H1 (cell line): ENCODE measurements at regions not wholly inside any gene's neighbourhood (a gene's known extent, or its start where the extent isn't known, plus 50 kb on each side); places are given as distances from the start of the nearest gene placed in this dataset.

Experiments
- CTCF ChIA-PET: fragments of 300-600 bp; sonication (Branson Sonifier 250); formaldehyde crosslinking; loops from one replicate; lab custom pipeline; 2021; ENCODE audit not compliant: partially characterized antibody; lab: Charles Lee
- POLR2A ChIA-PET: fragments of 300-600 bp; sonication (Branson Sonifier 250); formaldehyde crosslinking; loops from one replicate; lab custom pipeline; 2021; ENCODE audit warnings: inconsistent platforms; ENCODE audit not compliant: partially characterized antibody; lab: Charles Lee
- DNase-seq, 2 experiments: peaks; one replicate each; pipeline versions ENCODE4 v3.0.0 to v3.0.0-alpha.2; 2010 to 2022; ENCODE audit warnings: low spot score in 2 of 2, low read depth in 1 of 2, mixed read lengths in 1 of 2
- FAIRE-seq: peaks from 2 replicates; lab custom pipeline; 2011; peaks lifted over from hg19 to GRCh38; lab: Jason Lieb, UNC
- H2AFZ ChIP-seq: 2 replicates; pipeline ENCODE4 v1.8.1; 2012; ENCODE audit warnings: low read length, inconsistent platforms
- H2AK5ac ChIP-seq: 2 replicates; pipeline ENCODE4 v1.6.1; 2013; ENCODE audit warnings: low read depth, low read length
- H2BK120ac ChIP-seq: replicated peaks from 2 replicates; pipeline ENCODE3; 2013; ENCODE audit warnings: low read depth, low read length, inconsistent platforms
- H2BK12ac ChIP-seq: 2 replicates; pipeline ENCODE4 v1.6.1; 2013; ENCODE audit warnings: low read depth, low read length
- H2BK15ac ChIP-seq: 2 replicates; pipeline ENCODE4 v1.6.1; 2013; ENCODE audit warnings: low read length
- H2BK20ac ChIP-seq: 2 replicates; pipeline ENCODE4 v1.6.1; 2013; ENCODE audit warnings: low read length
- H2BK5ac ChIP-seq: 2 replicates; pipeline ENCODE4 v1.6.1; 2013; ENCODE audit warnings: low read depth, low read length
- H3K14ac ChIP-seq: 2 replicates; pipeline ENCODE4 v1.6.1; 2013; ENCODE audit warnings: inconsistent platforms; ENCODE audit not compliant: insufficient read length
- H3K18ac ChIP-seq: 2 replicates; pipeline ENCODE4 v1.6.1; 2013; ENCODE audit warnings: low read length; ENCODE audit errors: extremely low read depth
- H3K23ac ChIP-seq: 2 replicates; pipeline ENCODE4 v1.6.1; 2013; ENCODE audit warnings: inconsistent platforms; ENCODE audit not compliant: insufficient read length
- H3K23me2 ChIP-seq: 2 replicates; pipeline ENCODE4 v1.6.1; 2013; ENCODE audit warnings: low read depth, low read length
- H3K27ac ChIP-seq: 2 replicates; pipeline ENCODE4 v1.6.1; 2011; ENCODE audit warnings: low read depth, low read length, inconsistent platforms
- H3K27me3 ChIP-seq, 4 experiments: replicated peaks in 1 of 4; 1 replicate in 1 of 4; 2 replicates in 3 of 4; pipeline versions ENCODE4 v1.6.1 to v1.8.1; 2011 to 2013; ENCODE audit warnings: low read length in 3 of 4, mild to moderate bottlenecking in 3 of 4, inconsistent platforms in 2 of 4, mixed read lengths in 2 of 4, moderate library complexity in 1 of 4; ENCODE audit not compliant: control insufficient read depth in 3 of 4, insufficient read depth in 3 of 4; ENCODE audit errors: extremely low read depth in 1 of 4
- H3K36me3 ChIP-seq, 4 experiments: 2 replicates each; pipeline versions ENCODE4 v1.6.1 to v1.8.1; 2011 to 2013; ENCODE audit warnings: mild to moderate bottlenecking in 4 of 4, low read length in 3 of 4, moderate library complexity in 2 of 4, control low read depth in 1 of 4, inconsistent platforms in 1 of 4; ENCODE audit not compliant: insufficient read depth in 4 of 4, control insufficient read depth in 2 of 4
- H3K4ac ChIP-seq: replicated peaks from 2 replicates; pipeline ENCODE3; 2013; ENCODE audit warnings: low read length, low read depth, mixed read lengths, inconsistent platforms; ENCODE audit not compliant: insufficient read length
- H3K4me1 ChIP-seq, 4 experiments: replicated peaks in 1 of 4; 1 replicate in 1 of 4; 2 replicates in 3 of 4; pipeline versions ENCODE4 v1.6.1 to v1.8.1; 2011 to 2013; ENCODE audit warnings: low read length in 3 of 4, inconsistent platforms in 2 of 4, mixed read lengths in 1 of 4; ENCODE audit not compliant: insufficient read depth in 4 of 4, control insufficient read depth in 3 of 4
- H3K4me2 ChIP-seq, 2 experiments: 2 replicates each; pipeline versions ENCODE4 v1.6.1 to v1.8.1; 2011 to 2013; ENCODE audit warnings: low read depth in 2 of 2, low read length in 2 of 2, control low read depth in 1 of 2, inconsistent platforms in 1 of 2, mild to moderate bottlenecking in 1 of 2; ENCODE audit not compliant: insufficient read depth in 1 of 2
- H3K4me3 ChIP-seq, 4 experiments: fragments of 200-600, 300-600 bp in 1 of 4; sonication (generic), shearing (Covaris generic), sonication (Bioruptor Twin) in 1 of 4; 2 replicates each; pipeline versions ENCODE4 v1.5.1 to v1.8.1; 2011 to 2016; ENCODE audit warnings: low read length in 4 of 4, low read depth in 3 of 4, control low read depth in 2 of 4, inconsistent platforms in 2 of 4, mild to moderate bottlenecking in 2 of 4, mixed read lengths in 1 of 4, moderate library complexity in 1 of 4; ENCODE audit not compliant: insufficient read depth in 2 of 4; ENCODE audit errors: extremely low read depth in 1 of 4
- H3K56ac ChIP-seq: replicated peaks from 2 replicates; pipeline ENCODE3; 2013; ENCODE audit warnings: low read depth, mild to moderate bottlenecking, mixed read lengths, low read length, inconsistent platforms; ENCODE audit not compliant: insufficient read length
- H3K79me1 ChIP-seq: 2 replicates; pipeline ENCODE4 v1.6.1; 2013; ENCODE audit warnings: low read depth, low read length, control low read depth
- H3K79me2 ChIP-seq, 2 experiments: 2 replicates each; pipeline versions ENCODE4 v1.6.1 to v1.8.1; 2012 to 2013; ENCODE audit warnings: low read length in 2 of 2, mild to moderate bottlenecking in 2 of 2, inconsistent platforms in 1 of 2; ENCODE audit not compliant: insufficient read depth in 2 of 2, control insufficient read depth in 1 of 2
- H3K9ac ChIP-seq, 4 experiments: replicated peaks in 1 of 4; 1 replicate in 1 of 4; 2 replicates in 3 of 4; pipeline versions ENCODE4 v1.6.1 to v1.8.1; 2011 to 2013; ENCODE audit warnings: low read depth in 3 of 4, low read length in 3 of 4, control low read depth in 2 of 4, mild to moderate bottlenecking in 2 of 4, moderate library complexity in 2 of 4, inconsistent platforms in 1 of 4; ENCODE audit errors: extremely low read depth in 1 of 4
- H3K9me3 ChIP-seq, 2 experiments: 2 replicates each; pipeline versions ENCODE4 v1.6.1 to v1.8.1; 2012 to 2013; ENCODE audit warnings: mild to moderate bottlenecking in 2 of 2, moderate library complexity in 2 of 2, control low read depth in 1 of 2, inconsistent platforms in 1 of 2, low read depth in 1 of 2, low read length in 1 of 2, mixed read lengths in 1 of 2; ENCODE audit not compliant: insufficient read depth in 2 of 2
- H4K20me1 ChIP-seq, 2 experiments: replicated peaks in 1 of 2; 2 replicates each; pipeline versions ENCODE3 to v1.8.1; 2011 to 2013; ENCODE audit warnings: inconsistent platforms in 2 of 2, low read length in 2 of 2, mild to moderate bottlenecking in 1 of 2; ENCODE audit not compliant: insufficient read depth in 2 of 2, control insufficient read depth in 1 of 2
- H4K5ac ChIP-seq: 2 replicates; pipeline ENCODE4 v1.6.1; 2013; ENCODE audit warnings: low read length, low read depth, mixed read lengths, inconsistent platforms; ENCODE audit not compliant: insufficient read length
- H4K8ac ChIP-seq: 2 replicates; pipeline ENCODE4 v1.8.0; 2013; ENCODE audit warnings: mild to moderate bottlenecking, moderate library complexity, low read length, inconsistent platforms; ENCODE audit not compliant: insufficient read depth; ENCODE audit errors: extremely low read depth
- H4K91ac ChIP-seq: replicated peaks from 2 replicates; pipeline ENCODE3; 2013; ENCODE audit warnings: low read length, mixed read lengths, inconsistent platforms; ENCODE audit not compliant: insufficient read length
- BACH1 ChIP-seq: IDR thresholded peaks from 2 replicates; pipeline ENCODE4 v1.6.1; 2012; ENCODE audit warnings: low read length, improper control_type of control experiment
- CHD1 ChIP-seq: IDR thresholded peaks from 2 replicates; pipeline ENCODE4 v1.6.1; 2012; ENCODE audit warnings: low read depth, low read length, improper control_type of control experiment
- SIN3A ChIP-seq, 2 experiments: IDR thresholded peaks in 1 of 2; conservative IDR thresholded peaks in 1 of 2; 2 replicates each; pipeline ENCODE4 v1.6.1; 2011 to 2012; ENCODE audit warnings: low read length in 2 of 2, improper control_type of control experiment in 1 of 2, low read depth in 1 of 2, mild to moderate bottlenecking in 1 of 2
- TF ChIP-seq, protein P1 (sequence below): IDR thresholded peaks from 2 replicates; pipeline ENCODE4 v1.6.1; 2012; ENCODE audit warnings: low read length, inconsistent platforms

- no peak for FAIRE-seq
- Histone ChIP-seq H2BK20ac (no peak overlapping the region), H4K91ac (no peak overlapping the region), H3K14ac (no peak overlapping the region), H3K79me2 (no peaks in the 10 kb centered on the region), H4K5ac (no peak overlapping the region), H3K9me3 (peaks cover 2 to 4% of the 10 kb centered on the region in 2 experiments; a peak in 2 of 4 replicates), H3K4me1 (no peaks in the 10 kb centered on the region), H3K9ac (no peak overlapping the region), H3K27ac (no peak overlapping the region), H4K20me1 (no peaks in the 10 kb centered on the region), H3K4me2 (no peak overlapping the region), H3K23ac (no peak overlapping the region), H2AFZ (no peak overlapping the region), H2BK15ac (no peak overlapping the region), H3K4ac (no peak overlapping the region), H3K36me3 (no peaks in the 10 kb centered on the region; a peak in 1 of 8 replicates), H3K79me1 (no peaks in the 10 kb centered on the region), H3K23me2 (no peaks in the 10 kb centered on the region), H3K18ac (no peak overlapping the region), H3K27me3 (no peaks in the 10 kb centered on the region), H3K56ac (no peak overlapping the region)
- DNase-seq: no peak
- CTCF ChIA-PET: no interaction called here
- TF ChIP-seq, protein P1, sequence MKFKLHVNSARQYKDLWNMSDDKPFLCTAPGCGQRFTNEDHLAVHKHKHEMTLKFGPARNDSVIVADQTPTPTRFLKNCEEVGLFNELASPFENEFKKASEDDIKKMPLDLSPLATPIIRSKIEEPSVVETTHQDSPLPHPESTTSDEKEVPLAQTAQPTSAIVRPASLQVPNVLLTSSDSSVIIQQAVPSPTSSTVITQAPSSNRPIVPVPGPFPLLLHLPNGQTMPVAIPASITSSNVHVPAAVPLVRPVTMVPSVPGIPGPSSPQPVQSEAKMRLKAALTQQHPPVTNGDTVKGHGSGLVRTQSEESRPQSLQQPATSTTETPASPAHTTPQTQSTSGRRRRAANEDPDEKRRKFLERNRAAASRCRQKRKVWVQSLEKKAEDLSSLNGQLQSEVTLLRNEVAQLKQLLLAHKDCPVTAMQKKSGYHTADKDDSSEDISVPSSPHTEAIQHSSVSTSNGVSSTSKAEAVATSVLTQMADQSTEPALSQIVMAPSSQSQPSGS: no peak
- no peak for TF ChIP-seq SIN3A (conservative IDR thresholded peaks at IDR 0.05 in 1 of 2, IDR thresholded peaks at IDR 0.05 in 1 of 2; ENCODE audit: low read depth in 1 of 2, low read length in 2 of 2)
- TF ChIP-seq CHD1: no peak
- TF ChIP-seq BACH1: no peak
- TF ChIP-seq, all 59 proteins: peak for 0
- H2BK12ac ChIP-seq: no peak overlapping the region
- H4K8ac ChIP-seq: no peak overlapping the region
- no peak overlapping the region for H2BK120ac ChIP-seq
- POLR2A ChIA-PET: no interaction called here
- no peak overlapping the region for H2BK5ac ChIP-seq
- H2AK5ac ChIP-seq: no peak overlapping the region
- no peak overlapping the region for H3K4me3 ChIP-seq
Measured at GRCh38 chr17:63024716-63025115, 58.7 kb downstream of the TANC2 start.
